Erythroblast (primary cell): ENCODE measurements at regions not wholly inside any gene's neighbourhood (a gene's known extent, or its start where the extent isn't known, plus 50 kb on each side); places are given as distances from the start of the nearest gene placed in this dataset.

Experiments
- GATA1 ChIP-seq: IDR thresholded peaks from 2 replicates; pipeline ENCODE4 v1.6.1; 2011; ENCODE audit warnings: low read depth, mild to moderate bottlenecking, control low read depth, low read length, moderate library complexity
- POLR2A ChIP-seq: IDR thresholded peaks from 2 replicates; pipeline ENCODE4 v1.6.1; 2011; ENCODE audit warnings: mild to moderate bottlenecking, low read length

- TF ChIP-seq POLR2A (no peak), GATA1 (no peak)
Observed at GRCh38 chr7:85529831-85530230, 343.0 kb upstream of the SEMA3D start.
